GM18867 (cell line): ENCODE measurements at regions not wholly inside any gene's neighbourhood (a gene's known extent, or its start where the extent isn't known, plus 50 kb on each side); places are given as distances from the start of the nearest gene placed in this dataset.
"Not testable (repeated sequence)": the region's sequence is repeated elsewhere in the genome, so short reads cannot be mapped to it uniquely, and the experiment has no call there.

Experiments used
- ATAC-seq: cut with Tn5 transposase; IDR thresholded peaks from one replicate; pipeline ENCODE4 v1.9.1; 2021; ENCODE audit warnings: mild to moderate bottlenecking, moderate library complexity; ENCODE audit not compliant: unreplicated experiment

GRCh38 chr5:164076556-164076955 lies 571.1 kb downstream of the MAT2B start:
- no peak for ATAC-seq

GRCh38 chr5:164090358-164090757 lies 584.9 kb downstream of the MAT2B start:
- no peak for ATAC-seq

DNA sequence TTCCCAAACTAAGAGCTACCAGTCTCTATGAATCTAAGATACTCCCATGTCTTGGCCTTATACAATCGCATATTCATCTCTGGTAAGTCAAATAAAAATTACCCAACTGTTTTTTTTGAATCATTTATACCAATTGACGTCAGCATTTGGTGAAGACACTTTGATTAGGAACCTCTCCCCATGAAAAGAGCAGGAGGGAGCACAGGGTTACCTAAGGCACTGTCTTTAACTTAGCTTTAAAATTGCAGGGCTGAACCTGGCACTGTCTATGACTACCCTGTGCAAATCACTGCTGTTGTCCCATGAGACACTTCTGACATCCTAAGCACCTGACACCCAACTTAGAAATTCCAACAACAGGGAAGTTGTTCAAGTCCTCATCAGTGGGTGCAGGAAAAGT lies 586.4 kb downstream of the MAT2B start:
- ATAC-seq, result no peak

GRCh38 chr5:164094291-164094690 lies 588.9 kb downstream of the MAT2B start:
- ATAC-seq, result no peak

DNA sequence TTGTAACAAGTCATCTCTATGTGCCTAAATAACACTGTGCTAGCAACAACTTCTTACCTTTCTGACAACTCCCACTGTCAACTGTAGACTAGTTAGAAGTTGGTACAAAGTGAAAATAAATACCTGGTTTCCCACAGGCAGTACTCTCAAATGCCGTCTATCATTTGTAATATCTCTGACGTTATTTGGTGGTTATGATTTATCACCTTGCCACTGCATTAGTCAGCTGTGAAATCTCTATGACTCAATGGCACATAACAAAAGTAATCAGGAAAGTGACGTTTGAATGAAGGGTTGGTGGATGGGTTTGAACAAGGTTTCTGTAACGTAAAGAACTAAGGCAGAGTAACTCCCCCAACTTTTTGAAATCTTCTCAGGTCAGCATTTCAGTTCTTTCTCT lies 592.3 kb downstream of the MAT2B start:
- no peak for ATAC-seq

- no peak for ATAC-seq
These were observed 593.1 kb downstream of the MAT2B start for GRCh38 chr5:164098531-164098930.

- ATAC-seq, result no peak
These were observed 593.6 kb downstream of the MAT2B start for GRCh38 chr5:164098979-164099378.

GRCh38 chr5:164115420-164115819 lies 610.0 kb downstream of the MAT2B start:
- ATAC-seq, result no peak

- ATAC-seq, result peak; percentile 71
These were observed 614.5 kb downstream of the MAT2B start for GRCh38 chr5:164119806-164120447.

GRCh38 chr5:164127527-164127926 lies 622.1 kb downstream of the MAT2B start:
- ATAC-seq, result no peak

DNA sequence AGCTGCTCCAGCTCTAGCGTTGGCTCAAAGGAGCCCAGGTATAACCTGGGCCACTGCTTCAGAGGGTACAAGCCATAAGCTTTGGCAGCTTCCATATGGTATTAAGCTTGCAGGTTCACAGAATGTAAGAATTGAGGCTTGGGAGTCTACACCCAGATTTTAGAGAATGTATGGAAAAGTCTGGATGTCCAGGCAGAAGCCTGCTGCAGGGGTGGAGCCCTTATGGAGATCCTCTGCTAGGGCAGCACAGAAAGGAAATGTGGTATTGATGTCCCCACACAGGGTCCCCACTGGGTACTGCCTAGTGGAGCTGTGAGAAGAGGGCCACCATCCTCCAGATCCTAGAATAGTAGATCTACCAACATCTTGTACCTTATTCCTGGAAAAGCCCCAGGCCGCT lies 626.9 kb downstream of the MAT2B start:
- ATAC-seq, result no peak

DNA sequence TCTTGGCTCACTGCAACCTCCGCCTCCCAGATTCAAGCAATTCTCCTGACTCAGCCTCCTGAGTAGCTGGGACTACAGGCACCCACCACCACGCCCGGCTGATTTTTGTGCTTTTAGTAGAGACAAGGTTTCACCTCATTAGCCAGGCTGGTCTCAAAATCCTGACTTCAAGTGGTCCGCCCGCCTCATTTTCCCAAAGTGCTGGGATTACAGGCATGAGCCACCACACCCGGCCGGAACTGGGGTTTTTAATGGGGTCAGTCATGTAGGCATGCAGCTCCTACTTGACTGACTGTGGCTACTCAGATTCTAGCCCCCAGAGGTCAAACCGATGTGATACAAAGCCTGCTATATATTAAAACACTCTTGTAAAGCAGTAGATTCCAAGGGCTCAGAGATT lies 631.7 kb downstream of the MAT2B start:
- no peak for ATAC-seq

DNA sequence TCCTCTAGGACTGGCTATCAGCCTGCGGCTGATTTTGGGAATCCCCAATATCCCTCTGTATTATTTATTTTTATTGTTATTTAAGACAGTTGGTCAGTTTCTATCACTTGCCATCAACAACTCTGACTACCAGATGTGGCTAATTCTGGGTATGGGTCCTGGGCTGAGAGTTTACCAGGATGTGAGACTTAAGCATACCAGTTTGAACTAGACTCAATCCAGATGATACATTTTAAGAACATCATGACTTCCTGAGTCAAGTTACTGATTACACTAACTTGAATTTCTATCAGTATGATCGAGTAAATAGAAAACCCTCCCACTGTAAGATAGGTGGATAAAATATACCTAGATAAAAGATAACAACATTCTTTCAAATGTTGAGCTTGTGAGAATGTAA lies 634.0 kb downstream of the MAT2B start:
- ATAC-seq, result peak; percentile 50

GRCh38 chr5:164145458-164145857 lies 640.0 kb downstream of the MAT2B start:
- ATAC-seq, result no peak

- ATAC-seq, result no peak
These were observed 640.8 kb downstream of the MAT2B start for GRCh38 chr5:164146223-164146622.

DNA sequence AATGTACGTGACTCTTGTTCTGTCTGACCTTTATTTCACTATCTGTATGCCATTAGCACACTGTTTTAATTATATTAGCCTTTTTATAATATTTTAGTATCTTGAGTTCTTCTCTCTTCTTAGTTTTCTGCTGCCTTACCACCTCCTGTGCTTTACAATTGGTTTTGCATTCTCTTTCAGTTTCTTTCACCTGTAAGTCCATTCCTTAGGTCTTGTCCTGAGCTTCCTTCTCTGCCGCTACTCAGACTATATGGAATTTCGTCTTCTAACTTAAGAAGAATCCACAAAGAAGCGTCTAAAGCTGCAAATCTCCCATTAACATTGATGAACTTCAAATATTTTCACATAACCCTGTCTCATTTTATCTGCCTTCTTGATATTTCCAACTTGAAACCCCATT lies 642.9 kb downstream of the MAT2B start:
- ATAC-seq, result no peak

DNA sequence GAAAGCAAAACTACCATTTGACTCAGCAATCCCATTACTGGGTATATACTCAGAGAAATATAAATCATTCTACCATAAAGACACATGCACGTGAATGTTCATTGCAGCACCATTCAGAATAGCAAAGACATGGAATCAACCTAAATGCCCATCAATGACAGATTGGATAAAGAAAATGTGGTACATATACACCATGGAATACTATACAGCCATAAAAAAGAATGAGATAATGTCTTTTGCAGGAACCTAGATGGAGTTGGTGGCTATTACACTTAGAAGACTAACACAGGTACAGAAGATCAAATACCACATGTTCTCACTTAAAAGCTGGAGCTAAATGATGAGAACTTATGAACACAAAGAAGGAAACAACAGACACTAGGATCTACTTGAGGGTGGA lies 647.1 kb downstream of the MAT2B start:
- ATAC-seq, result not testable (repeated sequence)

GRCh38 chr5:164153469-164154172 lies 648.2 kb downstream of the MAT2B start:
- no peak for ATAC-seq

DNA sequence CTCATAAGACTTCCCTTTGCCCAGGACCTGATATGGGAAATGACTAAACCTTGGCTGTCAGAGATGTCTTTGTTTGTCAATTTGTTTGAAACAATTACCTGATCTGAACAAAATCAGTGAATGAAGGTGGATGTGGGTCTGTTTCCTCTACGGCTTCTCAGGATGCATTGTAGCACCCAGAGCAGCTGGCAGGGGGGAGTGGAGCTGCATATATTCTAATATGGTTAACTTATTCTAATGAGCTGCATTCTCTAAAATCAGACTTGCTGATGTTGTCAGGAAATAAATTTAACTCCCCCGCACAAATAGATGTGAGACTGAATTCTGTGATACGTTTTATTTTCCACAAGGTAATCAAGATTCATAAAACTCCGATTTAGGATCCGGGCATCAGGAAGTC lies 665.4 kb downstream of the MAT2B start:
- ATAC-seq, result no peak

DNA sequence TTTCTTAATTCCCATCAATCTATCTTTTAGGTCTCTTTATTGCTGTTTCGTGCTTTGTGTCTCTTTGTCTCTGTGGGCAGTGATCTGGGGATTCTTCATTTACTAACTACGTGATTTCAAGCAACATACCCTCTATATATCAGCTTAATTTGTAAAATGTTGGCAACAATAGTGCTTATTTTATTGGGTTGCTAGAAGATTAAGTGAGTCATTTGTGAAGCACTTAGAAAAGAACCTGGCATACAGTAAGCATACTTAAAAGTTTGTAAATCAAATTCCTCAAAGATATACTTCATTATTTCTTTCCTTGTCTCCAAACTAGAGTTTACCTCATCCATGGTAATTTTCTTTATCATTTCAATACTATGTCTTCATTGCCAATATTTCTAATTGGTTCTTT lies 669.7 kb downstream of the MAT2B start:
- no peak for ATAC-seq

DNA sequence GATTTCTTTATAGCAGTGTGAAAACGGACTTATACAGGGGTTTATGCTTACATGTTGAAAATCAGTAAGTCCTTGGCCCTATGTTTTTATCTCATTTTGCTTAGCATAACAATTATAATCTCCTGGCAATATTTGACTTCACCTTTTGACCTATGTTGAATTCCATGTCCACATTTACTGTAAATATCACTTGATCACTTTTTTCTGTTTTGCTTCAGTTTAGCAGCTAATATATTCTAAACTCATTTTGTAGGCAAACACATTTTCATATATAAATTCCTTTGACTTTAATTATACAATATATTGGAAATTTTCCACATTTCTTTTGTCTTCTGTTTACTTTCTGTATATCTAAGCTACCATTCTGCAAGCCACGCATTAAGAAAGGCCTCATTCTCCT lies 674.0 kb downstream of the MAT2B start:
- ATAC-seq, result no peak

GRCh38 chr5:164181604-164182003 lies 676.2 kb downstream of the MAT2B start:
- ATAC-seq, result no peak

DNA sequence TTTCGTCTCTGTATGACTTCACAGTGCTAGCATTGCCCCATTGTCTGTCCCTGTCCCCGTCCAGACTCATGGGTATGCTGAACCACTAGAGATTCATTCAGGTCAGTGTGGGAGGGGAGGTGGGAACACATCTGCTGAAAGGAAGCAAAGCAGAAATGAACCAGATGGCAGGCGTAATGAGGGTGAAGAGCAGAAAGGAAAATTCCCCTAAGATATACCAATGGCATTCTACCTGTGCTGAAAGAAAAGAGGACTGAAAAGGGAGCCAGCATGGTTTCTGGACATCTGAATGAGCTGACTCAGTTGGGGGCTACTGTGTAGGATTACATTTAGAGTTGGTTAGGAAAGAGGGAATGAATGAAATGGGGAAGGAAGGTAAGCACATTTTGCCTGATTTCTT lies 678.7 kb downstream of the MAT2B start:
- ATAC-seq, result no peak
